H9 (cell line): ENCODE measurements at regions not wholly inside any gene's neighbourhood (a gene's known extent, or its start where the extent isn't known, plus 50 kb on each side); places are given as distances from the start of the nearest gene placed in this dataset.
"Not testable (repeated sequence)": the region's sequence is repeated elsewhere in the genome, so short reads cannot be mapped to it uniquely, and the experiment has no call there.

Source experiments
- DNase-seq: peaks from one replicate; pipeline ENCODE4 v3.0.0-alpha.2; 2017
- H2AFZ ChIP-seq: one replicate; pipeline ENCODE4 v1.6.1; 2013; ENCODE audit warnings: mild to moderate bottlenecking, low read length, control low read depth, moderate library complexity
- H2AK5ac ChIP-seq: 2 replicates; pipeline ENCODE4 v1.6.1; 2013; ENCODE audit warnings: low read length, control low read depth, mixed read lengths; ENCODE audit not compliant: insufficient read length
- H2BK120ac ChIP-seq: one replicate; pipeline ENCODE4 v1.6.1; 2013; ENCODE audit warnings: low read depth, mild to moderate bottlenecking, low read length, control low read depth, inconsistent platforms; ENCODE audit not compliant: poor library complexity, severe bottlenecking
- H2BK12ac ChIP-seq: 2 replicates; pipeline ENCODE4 v1.6.1; 2013; ENCODE audit warnings: low read length, control low read depth, mixed read lengths, low read depth; ENCODE audit not compliant: insufficient read length
- H2BK15ac ChIP-seq: 2 replicates; pipeline ENCODE4 v1.6.1; 2013; ENCODE audit warnings: low read depth, low read length, control low read depth
- H2BK20ac ChIP-seq: one replicate; pipeline ENCODE4 v1.6.1; 2013; ENCODE audit warnings: low read depth, mild to moderate bottlenecking, low read length, control low read depth, inconsistent platforms; ENCODE audit not compliant: poor library complexity, severe bottlenecking
- H2BK5ac ChIP-seq: 2 replicates; pipeline ENCODE4 v1.6.1; 2013; ENCODE audit warnings: low read length, control low read depth, mixed read lengths; ENCODE audit not compliant: insufficient read length
- H3K14ac ChIP-seq: 2 replicates; pipeline ENCODE4 v1.6.1; 2013; ENCODE audit warnings: low read length, control low read depth; ENCODE audit not compliant: insufficient read depth
- H3K18ac ChIP-seq: 2 replicates; pipeline ENCODE4 v1.6.1; 2013; ENCODE audit warnings: low read depth, mild to moderate bottlenecking, mixed read lengths, low read length, control low read depth; ENCODE audit not compliant: insufficient read length
- H3K23ac ChIP-seq: 2 replicates; pipeline ENCODE4 v1.6.1; 2013; ENCODE audit warnings: low read length, control low read depth, mixed read lengths, low read depth; ENCODE audit not compliant: insufficient read length
- H3K23me2 ChIP-seq: 2 replicates; pipeline ENCODE4 v1.6.1; 2013; ENCODE audit warnings: low read depth, mild to moderate bottlenecking, mixed read lengths, low read length, control low read depth; ENCODE audit not compliant: insufficient read length, poor library complexity, severe bottlenecking
- H3K27ac ChIP-seq: 2 replicates; pipeline ENCODE4 v1.5.1; 2013; ENCODE audit warnings: low read length, control low read depth, mixed read lengths, low read depth; ENCODE audit not compliant: insufficient read length
- H3K27me3 ChIP-seq: 2 replicates; pipeline ENCODE4 v1.6.1; 2013; ENCODE audit warnings: low read length, control low read depth, inconsistent platforms; ENCODE audit not compliant: insufficient read depth
- H3K4ac ChIP-seq: 2 replicates; pipeline ENCODE4 v1.6.1; 2013; ENCODE audit warnings: low read depth, mild to moderate bottlenecking, control low read depth, inconsistent platforms, low read length, moderate library complexity
- H3K4me1 ChIP-seq: 2 replicates; pipeline ENCODE4 v1.6.1; 2013; ENCODE audit warnings: low read length, control low read depth, inconsistent platforms; ENCODE audit not compliant: insufficient read depth
- H3K4me2 ChIP-seq: 2 replicates; pipeline ENCODE4 v1.6.1; 2013; ENCODE audit warnings: low read length, control low read depth, mixed read lengths; ENCODE audit not compliant: insufficient read length, insufficient read depth
- H3K56ac ChIP-seq: 2 replicates; pipeline ENCODE4 v1.6.1; 2013; ENCODE audit warnings: low read depth, mild to moderate bottlenecking, mixed read lengths, low read length, control low read depth; ENCODE audit not compliant: insufficient read length
- H3K79me1 ChIP-seq: 2 replicates; pipeline ENCODE4 v1.6.1; 2013; ENCODE audit warnings: low read depth, mild to moderate bottlenecking, moderate library complexity, low read length, control low read depth, inconsistent platforms; ENCODE audit not compliant: insufficient read depth, poor library complexity, severe bottlenecking
- H3K79me2 ChIP-seq: 2 replicates; pipeline ENCODE4 v1.6.1; 2013; ENCODE audit warnings: low read length, control low read depth, inconsistent platforms; ENCODE audit not compliant: insufficient read depth
- H3K9ac ChIP-seq: 2 replicates; pipeline ENCODE4 v1.6.1; 2013; ENCODE audit warnings: low read length, control low read depth, mixed read lengths; ENCODE audit not compliant: insufficient read length; ENCODE audit errors: extremely low read depth
- H3K9me3 ChIP-seq: one replicate; pipeline ENCODE4 v1.6.1; 2013; ENCODE audit warnings: low read depth, low read length, inconsistent platforms; ENCODE audit not compliant: control insufficient read depth
- H3T11ph ChIP-seq: one replicate; pipeline ENCODE4 v1.6.1; 2013; ENCODE audit warnings: mild to moderate bottlenecking, low read length, control low read depth, inconsistent platforms
- H4K20me1 ChIP-seq: one replicate; pipeline ENCODE4 v1.6.1; 2013; ENCODE audit not compliant: control insufficient read depth, insufficient read length, insufficient read depth
- H4K5ac ChIP-seq: 2 replicates; pipeline ENCODE4 v1.6.1; 2013; ENCODE audit warnings: low read depth, mild to moderate bottlenecking, mixed read lengths, low read length, control low read depth; ENCODE audit not compliant: insufficient read length
- H4K8ac ChIP-seq: replicated peaks from 2 replicates; pipeline ENCODE4 v1.6.1; 2013; ENCODE audit warnings: low read length, control low read depth, mixed read lengths, low read depth; ENCODE audit not compliant: insufficient read length
- H4K91ac ChIP-seq: 2 replicates; pipeline ENCODE4 v1.6.1; 2013; ENCODE audit warnings: low read depth, mild to moderate bottlenecking, moderate library complexity, mixed read lengths, low read length, control low read depth; ENCODE audit not compliant: insufficient read length
- H3K27ac Mint-ChIP-seq, 3 experiments: 2 replicates in 2 of 3; 3 replicates in 1 of 3; pipeline ENCODE4 v1.8.0; 2020 to 2021; ENCODE audit warnings: mixed read lengths in 3 of 3, mild to moderate bottlenecking in 1 of 3, moderate library complexity in 1 of 3
- H3K27me3 Mint-ChIP-seq: 2 replicates; pipeline ENCODE4 v1.8.0; 2021; ENCODE audit warnings: low read depth, mild to moderate bottlenecking, moderate library complexity, mixed read lengths
- H3K36me3 Mint-ChIP-seq, 3 experiments: 2 replicates in 2 of 3; 3 replicates in 1 of 3; pipeline ENCODE4 v1.8.0; 2020 to 2021; ENCODE audit warnings: low read depth in 3 of 3, mixed read lengths in 3 of 3; ENCODE audit not compliant: insufficient read depth in 1 of 3
- H3K4me1 Mint-ChIP-seq, 2 experiments: 2 replicates each; pipeline ENCODE4 v1.8.0; 2020; ENCODE audit warnings: mixed read lengths in 2 of 2
- H3K4me3 Mint-ChIP-seq, 2 experiments: 2 replicates in 1 of 2; 3 replicates in 1 of 2; pipeline ENCODE4 v1.8.0; 2020 to 2021; ENCODE audit warnings: mild to moderate bottlenecking in 2 of 2, mixed read lengths in 2 of 2, moderate library complexity in 1 of 2
- H3K9me3 Mint-ChIP-seq, 2 experiments: 2 replicates in 1 of 2; 3 replicates in 1 of 2; pipeline ENCODE4 v1.8.0; 2020; ENCODE audit warnings: mild to moderate bottlenecking in 2 of 2, mixed read lengths in 2 of 2, moderate library complexity in 1 of 2
- WGBS: extraction: QIAGEN DNeasy Blood & Tissue Kit; methylation state at CpG from one replicate; pipeline ENCODE4 v1.1.7; 2013; ENCODE audit warnings: missing lambda C conversion rate, low lambda C conversion rate, mixed read lengths; ENCODE audit not compliant: insufficient read length; ENCODE audit errors: extremely low coverage; 5-methylcytosine and 5-hydroxymethylcytosine counted together

DNA sequence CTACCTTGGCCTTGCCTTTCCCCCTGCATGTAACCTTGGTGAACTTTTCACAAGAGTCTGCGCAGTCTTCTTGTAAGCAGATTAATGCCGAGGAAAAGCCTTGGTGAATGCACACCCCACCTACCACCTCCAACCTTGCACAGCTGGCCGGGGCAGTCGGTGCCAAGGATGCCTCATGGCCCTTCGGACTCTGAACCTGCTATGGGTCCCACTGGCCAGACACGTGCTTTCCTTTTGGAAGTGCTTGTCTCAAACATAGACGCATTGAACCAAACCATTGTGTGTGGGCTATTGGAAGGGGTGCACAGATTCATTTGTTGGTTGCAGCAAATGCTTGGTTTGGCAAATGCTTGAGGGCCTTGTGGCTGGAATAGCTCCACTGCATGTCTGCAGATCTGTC, 109.0 kb upstream of the PLGLB2 start:
- H3K18ac ChIP-seq, result not testable (repeated sequence)

DNA sequence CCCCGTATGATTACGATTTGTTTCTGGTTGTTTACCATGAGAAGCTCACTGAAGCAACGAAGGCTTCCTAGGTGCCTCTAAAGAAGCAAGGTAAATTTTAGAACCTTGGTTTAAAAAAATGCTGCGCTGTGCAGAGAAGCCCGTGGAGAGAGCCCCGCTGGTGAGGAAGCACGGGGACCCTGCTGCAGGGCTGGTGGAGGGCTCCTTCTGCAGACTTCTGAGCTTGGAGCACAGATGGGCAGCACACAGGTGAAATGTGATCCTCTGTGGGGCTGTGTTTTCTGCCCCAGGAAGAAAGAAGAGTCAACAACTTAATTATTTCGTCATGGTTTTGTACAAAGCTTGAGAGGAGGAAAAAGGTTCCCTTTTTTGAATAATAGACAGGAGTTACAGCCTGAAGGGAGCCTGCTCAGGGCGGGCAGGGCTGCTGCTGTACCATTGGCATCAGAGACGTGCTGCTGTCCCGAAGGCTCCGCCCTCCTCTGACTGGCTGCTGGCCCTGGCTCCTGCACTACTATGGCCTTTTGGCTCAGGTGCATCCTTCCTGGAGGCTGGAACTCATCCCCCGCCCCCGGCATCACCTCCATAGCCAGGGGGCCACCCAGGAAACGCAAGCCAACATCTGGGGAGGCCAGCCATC, 108.0 kb upstream of the PLGLB2 start:
- not testable (repeated sequence) for H4K91ac ChIP-seq, H3K27me3 Mint-ChIP-seq

More for the DNA sequence above, 109.0 kb upstream of the PLGLB2 start:
- not testable (repeated sequence) for H2BK5ac ChIP-seq, H3K23me2 ChIP-seq, H4K5ac ChIP-seq, H3K56ac ChIP-seq, H2AFZ ChIP-seq, H4K20me1 ChIP-seq, H3K79me2 ChIP-seq, H3K4me3 Mint-ChIP-seq, H3K4ac ChIP-seq, H3K9me3 Mint-ChIP-seq, H3K23ac ChIP-seq, H2BK20ac ChIP-seq, H3K9me3 ChIP-seq, H2BK12ac ChIP-seq, H4K8ac ChIP-seq, H3K4me2 ChIP-seq, H3K36me3 Mint-ChIP-seq, H3K14ac ChIP-seq, H3T11ph ChIP-seq, H3K27ac ChIP-seq, H3K27me3 Mint-ChIP-seq, H2BK15ac ChIP-seq, H3K4me1 Mint-ChIP-seq, H2BK120ac ChIP-seq, DNase-seq, H3K4me1 ChIP-seq, H2AK5ac ChIP-seq, H4K91ac ChIP-seq, H3K27ac Mint-ChIP-seq, H3K9ac ChIP-seq, H3K27me3 ChIP-seq, H3K79me1 ChIP-seq
- WGBS, result no CpG with 5 or more reads among the region's 7 CpGs

More for the DNA sequence above, 108.0 kb upstream of the PLGLB2 start:
- H2BK15ac ChIP-seq, H2BK120ac ChIP-seq, H3K36me3 Mint-ChIP-seq, H2BK12ac ChIP-seq, H3K9ac ChIP-seq, H3K79me1 ChIP-seq, H3K27ac Mint-ChIP-seq, H2BK20ac ChIP-seq, H3K23me2 ChIP-seq, DNase-seq, H2AFZ ChIP-seq, H2AK5ac ChIP-seq, H3K23ac ChIP-seq, H3K27ac ChIP-seq, H3K79me2 ChIP-seq, H3K14ac ChIP-seq, H3T11ph ChIP-seq, H3K27me3 ChIP-seq, H3K18ac ChIP-seq, H3K4me1 ChIP-seq, H4K8ac ChIP-seq, H3K56ac ChIP-seq, H4K20me1 ChIP-seq, H3K9me3 Mint-ChIP-seq, H3K4me1 Mint-ChIP-seq, H3K4ac ChIP-seq, H2BK5ac ChIP-seq, H3K4me2 ChIP-seq, H3K9me3 ChIP-seq, H3K4me3 Mint-ChIP-seq, H4K5ac ChIP-seq: not testable (repeated sequence)
- no CpG with 5 or more reads among the region's 15 CpGs for WGBS
